ENCODE measurements at regions not wholly inside any gene's neighbourhood (a gene's known extent, or its start where the extent isn't known, plus 50 kb on each side); places are given as distances from the start of the nearest gene placed in this dataset.

DNA sequence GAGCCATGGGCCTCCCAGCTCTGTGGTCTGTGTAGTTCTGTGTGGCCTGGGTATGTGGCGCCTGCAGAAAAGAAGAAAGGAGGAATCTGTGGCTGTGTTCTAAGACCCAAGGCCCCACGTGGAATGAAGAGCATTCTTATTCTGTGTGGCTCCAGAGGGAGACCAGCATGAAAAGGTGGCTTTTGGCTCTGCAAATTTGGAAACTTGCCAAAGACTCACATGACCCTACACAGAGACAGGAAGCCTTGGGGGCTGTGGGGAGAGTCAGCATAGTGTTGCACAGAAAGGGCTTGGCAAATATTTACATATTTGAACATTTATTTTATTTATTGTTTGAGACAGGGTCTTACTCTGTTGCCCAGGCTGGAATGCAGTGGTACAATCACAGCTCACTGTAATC lies 193.3 kb downstream of the TMEM38B start:
- DNase-seq (ENCODE audit: low read depth) = peak; percentile 69
- H3K4me3 ChIP-seq (ENCODE audit: low read depth, low read length) = no peak overlapping the region
- TF ChIP-seq POLR2A (IDR thresholded peaks at IDR 0.05; ENCODE audit: extremely low read depth, insufficient read length) (no peak), MYC (IDR thresholded peaks at IDR 0.05; ENCODE audit: low read depth, low read length) (no peak)
- TF ChIP-seq, protein P1, sequence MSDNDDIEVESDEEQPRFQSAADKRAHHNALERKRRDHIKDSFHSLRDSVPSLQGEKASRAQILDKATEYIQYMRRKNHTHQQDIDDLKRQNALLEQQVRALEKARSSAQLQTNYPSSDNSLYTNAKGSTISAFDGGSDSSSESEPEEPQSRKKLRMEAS (IDR thresholded peaks at IDR 0.05; ENCODE audit: low read depth, low read length) = 0 out of 2 replicates have a peak, but pooled peaks have one; percentile 28
- TF ChIP-seq, protein P2, sequence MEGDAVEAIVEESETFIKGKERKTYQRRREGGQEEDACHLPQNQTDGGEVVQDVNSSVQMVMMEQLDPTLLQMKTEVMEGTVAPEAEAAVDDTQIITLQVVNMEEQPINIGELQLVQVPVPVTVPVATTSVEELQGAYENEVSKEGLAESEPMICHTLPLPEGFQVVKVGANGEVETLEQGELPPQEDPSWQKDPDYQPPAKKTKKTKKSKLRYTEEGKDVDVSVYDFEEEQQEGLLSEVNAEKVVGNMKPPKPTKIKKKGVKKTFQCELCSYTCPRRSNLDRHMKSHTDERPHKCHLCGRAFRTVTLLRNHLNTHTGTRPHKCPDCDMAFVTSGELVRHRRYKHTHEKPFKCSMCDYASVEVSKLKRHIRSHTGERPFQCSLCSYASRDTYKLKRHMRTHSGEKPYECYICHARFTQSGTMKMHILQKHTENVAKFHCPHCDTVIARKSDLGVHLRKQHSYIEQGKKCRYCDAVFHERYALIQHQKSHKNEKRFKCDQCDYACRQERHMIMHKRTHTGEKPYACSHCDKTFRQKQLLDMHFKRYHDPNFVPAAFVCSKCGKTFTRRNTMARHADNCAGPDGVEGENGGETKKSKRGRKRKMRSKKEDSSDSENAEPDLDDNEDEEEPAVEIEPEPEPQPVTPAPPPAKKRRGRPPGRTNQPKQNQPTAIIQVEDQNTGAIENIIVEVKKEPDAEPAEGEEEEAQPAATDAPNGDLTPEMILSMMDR (IDR thresholded peaks at IDR 0.05; ENCODE audit: low read depth, low read length) = no peak

DNA sequence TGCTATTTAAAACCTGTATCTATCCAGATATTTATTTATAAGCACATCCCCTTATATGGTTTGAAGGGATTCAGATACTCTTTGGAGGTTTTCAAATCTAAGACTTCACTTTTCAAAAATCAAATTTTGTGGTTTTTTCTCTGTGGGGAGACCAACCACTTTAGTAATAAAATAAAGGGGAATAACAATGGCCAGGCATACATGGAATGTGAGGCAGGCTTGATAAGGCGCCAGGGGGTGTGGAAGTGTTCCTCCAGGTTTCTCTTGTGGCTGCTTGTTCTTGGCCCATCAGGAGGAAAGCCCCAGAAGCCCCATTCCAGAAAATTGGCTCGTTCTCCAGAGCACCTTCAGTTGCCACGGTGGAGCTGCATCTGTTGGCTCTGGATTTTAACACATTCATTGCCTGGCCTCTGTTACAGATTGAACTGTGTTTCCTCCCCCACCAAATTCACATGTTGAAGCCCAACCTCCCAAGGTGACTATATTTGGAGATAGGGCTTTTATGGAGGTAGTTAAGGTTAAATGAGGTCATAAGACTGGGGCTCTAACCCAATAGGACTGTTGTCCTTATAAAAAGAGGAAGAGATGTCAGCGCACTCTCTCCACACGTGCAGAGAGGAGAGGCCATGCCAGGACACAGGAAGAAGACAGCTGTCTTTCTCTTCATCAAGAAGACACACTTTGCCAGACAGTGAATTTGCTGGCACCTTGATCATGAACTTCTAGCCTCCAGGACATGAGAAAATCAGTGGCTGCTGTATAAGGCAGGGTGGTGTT lies 195.9 kb downstream of the TMEM38B start:
- peak; percentile 86 for DNase-seq (ENCODE audit: low read depth)
- peak; percentile 90 for TF ChIP-seq MYC (IDR thresholded peaks at IDR 0.05; ENCODE audit: low read depth, low read length)
- TF ChIP-seq, protein P1 (IDR thresholded peaks at IDR 0.05; ENCODE audit: low read depth, low read length) = peak; percentile 93
- TF ChIP-seq, protein P2 (IDR thresholded peaks at IDR 0.05; ENCODE audit: low read depth, low read length) = no peak
- no peak overlapping the region for H3K4me3 ChIP-seq (ENCODE audit: low read depth, low read length)

DNA sequence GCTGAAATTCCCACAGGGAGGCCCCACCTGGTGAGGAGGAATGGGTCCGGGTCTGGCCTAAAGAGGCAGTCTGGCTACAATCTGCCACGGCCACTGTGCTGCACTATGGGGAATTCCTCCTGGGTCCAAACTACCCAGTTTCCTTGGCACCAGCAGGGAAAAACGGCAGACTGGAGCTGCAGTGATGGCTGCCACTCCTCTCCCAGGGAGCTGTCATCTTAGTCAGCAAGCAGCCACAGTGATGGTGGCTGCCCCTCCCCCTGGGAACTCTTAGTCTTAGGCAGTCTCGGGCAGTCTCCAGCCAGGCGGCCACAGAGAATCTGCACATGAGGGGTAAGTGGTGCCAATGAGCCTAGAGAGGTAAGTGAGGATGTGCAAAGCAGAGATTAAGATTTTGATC lies 205.8 kb downstream of the TMEM38B start:
- TF ChIP-seq, protein P2 (IDR thresholded peaks at IDR 0.05; ENCODE audit: low read depth, low read length) = no peak
- TF ChIP-seq, protein P1 (IDR thresholded peaks at IDR 0.05; ENCODE audit: low read depth, low read length) = no peak
- TF ChIP-seq MYC (IDR thresholded peaks at IDR 0.05; ENCODE audit: low read depth, low read length) = no peak
- DNase-seq (ENCODE audit: low read depth) = no peak
- H3K4me3 ChIP-seq (ENCODE audit: low read depth, low read length) = no peak overlapping the region

DNA sequence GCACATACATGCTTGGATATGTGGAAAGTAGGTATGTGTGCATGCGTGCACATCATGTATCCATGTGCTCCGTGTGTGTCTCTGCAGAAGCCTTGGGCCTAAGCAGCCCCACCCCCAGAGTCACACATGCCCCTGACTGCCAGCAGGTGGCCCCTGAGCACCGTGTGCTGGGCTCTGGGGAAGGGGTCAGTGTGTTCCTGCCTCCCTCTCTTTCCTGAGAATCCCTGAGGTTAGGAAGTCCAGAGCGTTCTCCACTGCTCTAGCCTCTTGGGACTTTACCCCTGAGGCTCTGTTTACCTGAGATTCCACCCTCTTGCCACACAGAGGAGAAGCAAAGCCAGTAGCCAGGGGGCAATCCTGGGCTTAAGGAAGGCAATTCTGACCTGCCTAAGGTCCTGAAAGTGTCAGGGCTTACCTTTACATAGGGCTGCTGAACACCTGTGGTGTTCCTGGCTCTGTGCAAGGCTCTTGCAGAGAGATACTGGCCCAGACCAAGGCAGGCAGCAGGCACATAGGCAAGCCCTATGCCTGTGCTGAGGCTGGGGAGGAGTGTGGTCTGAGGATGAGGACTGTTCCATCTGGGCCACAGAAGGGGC lies 207.3 kb downstream of the TMEM38B start:
- no peak overlapping the region for H3K4me3 ChIP-seq (ENCODE audit: low read depth, low read length)
- peak; percentile 52 for DNase-seq (ENCODE audit: low read depth)
- TF ChIP-seq POLR2A (IDR thresholded peaks at IDR 0.05; ENCODE audit: extremely low read depth, insufficient read length) (no peak), MYC (IDR thresholded peaks at IDR 0.05; ENCODE audit: low read depth, low read length) (peak; percentile 53; the same call in 1 of the 2 replicates)
- TF ChIP-seq, protein P2 (IDR thresholded peaks at IDR 0.05; ENCODE audit: low read depth, low read length) = peak; percentile 56
- TF ChIP-seq, protein P1 (IDR thresholded peaks at IDR 0.05; ENCODE audit: low read depth, low read length) = peak; percentile 88

DNA sequence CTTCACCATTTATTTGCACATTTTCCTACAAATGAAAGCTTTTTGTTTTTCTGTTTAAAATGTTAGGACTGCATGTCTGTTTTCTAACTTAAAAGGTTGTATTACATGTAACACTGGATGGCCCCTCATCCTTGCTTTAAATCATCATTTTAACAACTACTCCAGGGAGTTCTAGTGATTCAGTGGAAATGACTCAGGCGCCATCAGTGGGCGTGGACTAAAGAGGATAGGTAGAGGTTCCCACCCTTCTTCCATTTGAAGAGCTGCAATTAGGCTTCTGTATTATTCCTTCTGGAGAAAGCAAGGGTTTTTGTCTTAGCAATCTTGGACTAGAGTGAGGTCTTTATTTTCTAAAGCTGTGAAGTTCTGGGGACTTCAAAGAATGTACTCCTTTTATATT lies 213.7 kb downstream of the TMEM38B start:
- no peak overlapping the region for H3K4me3 ChIP-seq (ENCODE audit: low read depth, low read length)
- TF ChIP-seq, protein P2 (IDR thresholded peaks at IDR 0.05; ENCODE audit: low read depth, low read length) = no peak
- no peak for TF ChIP-seq MYC (IDR thresholded peaks at IDR 0.05; ENCODE audit: low read depth, low read length)
- TF ChIP-seq, protein P1 (IDR thresholded peaks at IDR 0.05; ENCODE audit: low read depth, low read length) = no peak
- no peak for TF ChIP-seq POLR2A (IDR thresholded peaks at IDR 0.05; ENCODE audit: extremely low read depth, insufficient read length)
- DNase-seq (ENCODE audit: low read depth) = no peak

Measured in NB4 (cell line).